Ovary (tissue), 7 donors: ENCODE measurements at regions not wholly inside any gene's neighbourhood (a gene's known extent, or its start where the extent isn't known, plus 50 kb on each side); places are given as distances from the start of the nearest gene placed in this dataset.

Source experiments
- DNase-seq, 5 donors: peaks; one replicate each; pipeline ENCODE4 v3.0.0-alpha.2; 2019 to 2020
- H3K27ac ChIP-seq, 2 donors: fragments of 200-600 bp; one replicate each; pipeline versions ENCODE4 v1.5.1 to v1.8.0; 2019 to 2022
- H3K27me3 ChIP-seq: fragments of 200-600 bp; one replicate; pipeline ENCODE4 v1.8.0; 2022
- H3K36me3 ChIP-seq: fragments of 200-600 bp; sonication (generic); one replicate; pipeline ENCODE4 v1.5.1; 2019
- H3K4me1 ChIP-seq: one replicate; pipeline ENCODE4 v1.8.1; 2013; ENCODE audit warnings: mild to moderate bottlenecking, moderate library complexity; ENCODE audit not compliant: insufficient read depth
- H3K4me3 ChIP-seq: fragments of 200-600 bp; sonication (generic); one replicate; pipeline ENCODE4 v1.5.1; 2017
- H3K9me3 ChIP-seq, 2 donors: fragments of 200-600 bp in 1 of 2; sonication (generic) in 1 of 2; one replicate each; pipeline versions ENCODE4 v1.5.1 to v1.8.1; 2013 to 2019; ENCODE audit warnings: mild to moderate bottlenecking in 1 of 2, moderate library complexity in 1 of 2
- EP300 ChIP-seq: sonication (generic); formaldehyde crosslinking; IDR thresholded peaks from one replicate; pipeline ENCODE4 v1.6.1; 2017; ENCODE audit warnings: antibody characterized with exemption
- POLR2A ChIP-seq: fragments of 450-650 bp; IDR thresholded peaks from one replicate; pipeline ENCODE4 v1.6.1; 2017; ENCODE audit warnings: antibody characterized with exemption, mild to moderate bottlenecking, moderate library complexity
- WGBS, 3 donors: extraction: QIAGEN DNeasy Blood & Tissue Kit in 1 of 3; methylation state at CpG; one replicate each; pipeline versions ENCODE4 v1.1.5 to v1.1.7; 2013 to 2017; 5-methylcytosine and 5-hydroxymethylcytosine counted together
- intact Hi-C, 4 donors: fragments of 100-400 bp; cut with DNase I; formaldehyde crosslinking; loops; one replicate each; pipeline versions ENCODE4 v1.11.0 to v1.15.1; 2022 to 2023
- TF ChIP-seq, protein P1 (sequence below), 3 donors: fragments of 450-650 bp in 2 of 3; fragments of 200-600 bp in 1 of 3; IDR thresholded peaks; one replicate each; pipeline versions ENCODE4 v1.5.1 to v1.8.0; 2016 to 2022; ENCODE audit warnings: antibody characterized with exemption in 3 of 3, mild to moderate bottlenecking in 1 of 3
- donor health status: DM: no; HTN: no; CAD: no; lungs with moderate emphysema.
- donor health status: DM: no; HTN: no; CAD: no.
- donor health status: Bipolar disorder and iron deficiency.
- donor health status: DM: no; HTN: no; CAD: no.
- donor health status: DM: yes; HTN: yes; CAD: no.

GRCh38 chr2:17259613-17260012 lies 258.6 kb downstream of the RAD51AP2 start:
- Histone ChIP-seq H3K4me3 (no peak overlapping the region), H3K27me3 (no peaks in the 10 kb centered on the region), H3K9me3 (no peaks in the 10 kb centered on the region), H3K27ac (no peak overlapping the region), H3K36me3 (no peaks in the 10 kb centered on the region), H3K4me1 (no peaks in the 10 kb centered on the region)
- DNase-seq: no peak
- intact Hi-C loops: no loop called here
- TF ChIP-seq POLR2A (no peak), EP300 (no peak)
- TF ChIP-seq, protein P1, sequence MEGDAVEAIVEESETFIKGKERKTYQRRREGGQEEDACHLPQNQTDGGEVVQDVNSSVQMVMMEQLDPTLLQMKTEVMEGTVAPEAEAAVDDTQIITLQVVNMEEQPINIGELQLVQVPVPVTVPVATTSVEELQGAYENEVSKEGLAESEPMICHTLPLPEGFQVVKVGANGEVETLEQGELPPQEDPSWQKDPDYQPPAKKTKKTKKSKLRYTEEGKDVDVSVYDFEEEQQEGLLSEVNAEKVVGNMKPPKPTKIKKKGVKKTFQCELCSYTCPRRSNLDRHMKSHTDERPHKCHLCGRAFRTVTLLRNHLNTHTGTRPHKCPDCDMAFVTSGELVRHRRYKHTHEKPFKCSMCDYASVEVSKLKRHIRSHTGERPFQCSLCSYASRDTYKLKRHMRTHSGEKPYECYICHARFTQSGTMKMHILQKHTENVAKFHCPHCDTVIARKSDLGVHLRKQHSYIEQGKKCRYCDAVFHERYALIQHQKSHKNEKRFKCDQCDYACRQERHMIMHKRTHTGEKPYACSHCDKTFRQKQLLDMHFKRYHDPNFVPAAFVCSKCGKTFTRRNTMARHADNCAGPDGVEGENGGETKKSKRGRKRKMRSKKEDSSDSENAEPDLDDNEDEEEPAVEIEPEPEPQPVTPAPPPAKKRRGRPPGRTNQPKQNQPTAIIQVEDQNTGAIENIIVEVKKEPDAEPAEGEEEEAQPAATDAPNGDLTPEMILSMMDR (IDR thresholded peaks at IDR 0.05): no peak
- WGBS, 3 donors: 86 to 93% (median 89%) methylated on average over 4 of the region's 4 CpGs

GRCh38 chr2:17258861-17259260 lies 259.4 kb downstream of the RAD51AP2 start:
- 51 to 80% (median 66%) methylated on average over 2 of the region's 2 CpGs for WGBS, 3 donors
- intact Hi-C loops: no loop called here

GRCh38 chr2:17257189-17257909 lies 260.9 kb downstream of the RAD51AP2 start:
- Histone ChIP-seq H3K36me3 (no peaks in the 10 kb centered on the region), H3K4me1 (no peaks in the 10 kb centered on the region), H3K9me3 (no peaks in the 10 kb centered on the region), H3K27ac (no peak overlapping the region), H3K4me3 (no peak overlapping the region), H3K27me3 (no peaks in the 10 kb centered on the region)
- no peak for DNase-seq
- intact Hi-C loops: no loop called here
- TF ChIP-seq, protein P1 (IDR thresholded peaks at IDR 0.05): no peak
- no peak for TF ChIP-seq EP300
- WGBS, 3 donors: 69 to 79% (median 78%) methylated on average over 4 of the region's 4 CpGs

More at GRCh38 chr2:17258861-17259260, 259.4 kb downstream of the RAD51AP2 start:
- TF ChIP-seq POLR2A: no peak
- TF ChIP-seq EP300: no peak
- TF ChIP-seq, protein P1 (IDR thresholded peaks at IDR 0.05): no peak
- DNase-seq: no peak
- Histone ChIP-seq H3K36me3 (no peaks in the 10 kb centered on the region), H3K27ac (no peak overlapping the region), H3K4me1 (no peaks in the 10 kb centered on the region), H3K27me3 (no peaks in the 10 kb centered on the region), H3K4me3 (no peak overlapping the region), H3K9me3 (no peaks in the 10 kb centered on the region)

DNA sequence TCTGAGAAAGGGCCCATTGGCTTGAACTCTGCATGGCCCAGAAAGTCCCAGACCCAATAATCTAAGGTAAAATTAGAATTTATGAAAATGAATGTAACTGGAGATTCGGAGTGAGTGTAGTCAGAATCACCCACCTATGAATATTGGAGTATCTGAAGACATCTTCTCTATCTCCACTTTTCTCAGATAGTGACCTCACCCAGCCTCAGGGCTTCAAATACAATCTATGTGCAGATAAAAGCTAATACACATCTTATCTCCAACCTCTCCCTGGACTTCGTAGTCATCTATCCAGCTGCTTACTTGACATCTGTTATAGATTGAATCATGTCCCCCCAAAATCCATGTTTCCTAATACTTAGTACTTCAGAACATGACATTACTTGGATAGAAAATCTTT lies 263.2 kb downstream of the RAD51AP2 start:
- WGBS, 3 donors: 52 to 76% (median 60%) methylated on average over 2 of the region's 2 CpGs

More for the DNA sequence above, 263.2 kb downstream of the RAD51AP2 start:
- intact Hi-C loops: no loop called here
- no peaks in the 10 kb centered on the region for H3K4me1 ChIP-seq
- H3K4me3 ChIP-seq: no peak overlapping the region
- TF ChIP-seq, protein P1 (IDR thresholded peaks at IDR 0.05): no peak
- TF ChIP-seq EP300 (no peak), POLR2A (no peak)
- no peak overlapping the region for H3K27ac ChIP-seq
- no peaks in the 10 kb centered on the region for H3K9me3 ChIP-seq
- no peak for DNase-seq
- H3K36me3 ChIP-seq: no peaks in the 10 kb centered on the region
- no peaks in the 10 kb centered on the region for H3K27me3 ChIP-seq
